ENCODE measurements at regions not wholly inside any gene's neighbourhood (a gene's known extent, or its start where the extent isn't known, plus 50 kb on each side); places are given as distances from the start of the nearest gene placed in this dataset.
"Not testable (repeated sequence)": the region's sequence is repeated elsewhere in the genome, so short reads cannot be mapped to it uniquely, and the experiment has no call there.

DNA sequence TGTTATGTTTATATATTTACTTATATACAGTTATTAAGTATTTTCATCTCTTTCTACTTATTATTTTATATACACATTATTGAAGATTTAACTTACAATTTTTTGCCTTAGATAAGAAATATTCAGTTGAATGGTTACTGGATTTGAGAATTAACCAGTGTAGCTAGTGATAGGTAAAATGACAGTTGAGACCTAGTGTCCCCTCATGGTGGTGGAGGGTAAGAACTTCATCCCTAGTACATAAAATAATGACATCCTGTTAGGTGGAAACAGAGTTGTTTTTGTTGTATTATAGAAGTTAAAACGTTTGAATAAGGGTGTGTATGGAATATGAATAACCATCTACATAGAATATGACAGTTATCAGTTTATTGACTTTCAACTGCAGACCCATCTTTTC, 1152.4 kb upstream of the ALCAM start:
- H3K4me3 ChIP-seq, result no peak overlapping the region
- H3K27me3 ChIP-seq, result no peaks in the 10 kb centered on the region
- H3K9me3 ChIP-seq, result no peaks in the 10 kb centered on the region
- intact Hi-C loops (cut with DNase I), result no loop called here
- H3K27ac ChIP-seq, result no peak overlapping the region
- DNase-seq (no peak), ATAC-seq (no peak)
- no peaks in the 10 kb centered on the region for H3K4me1 ChIP-seq
- TF ChIP-seq POLR2A (IDR thresholded peaks at IDR 0.05), result no peak
- TF ChIP-seq, protein P1, sequence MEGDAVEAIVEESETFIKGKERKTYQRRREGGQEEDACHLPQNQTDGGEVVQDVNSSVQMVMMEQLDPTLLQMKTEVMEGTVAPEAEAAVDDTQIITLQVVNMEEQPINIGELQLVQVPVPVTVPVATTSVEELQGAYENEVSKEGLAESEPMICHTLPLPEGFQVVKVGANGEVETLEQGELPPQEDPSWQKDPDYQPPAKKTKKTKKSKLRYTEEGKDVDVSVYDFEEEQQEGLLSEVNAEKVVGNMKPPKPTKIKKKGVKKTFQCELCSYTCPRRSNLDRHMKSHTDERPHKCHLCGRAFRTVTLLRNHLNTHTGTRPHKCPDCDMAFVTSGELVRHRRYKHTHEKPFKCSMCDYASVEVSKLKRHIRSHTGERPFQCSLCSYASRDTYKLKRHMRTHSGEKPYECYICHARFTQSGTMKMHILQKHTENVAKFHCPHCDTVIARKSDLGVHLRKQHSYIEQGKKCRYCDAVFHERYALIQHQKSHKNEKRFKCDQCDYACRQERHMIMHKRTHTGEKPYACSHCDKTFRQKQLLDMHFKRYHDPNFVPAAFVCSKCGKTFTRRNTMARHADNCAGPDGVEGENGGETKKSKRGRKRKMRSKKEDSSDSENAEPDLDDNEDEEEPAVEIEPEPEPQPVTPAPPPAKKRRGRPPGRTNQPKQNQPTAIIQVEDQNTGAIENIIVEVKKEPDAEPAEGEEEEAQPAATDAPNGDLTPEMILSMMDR (IDR thresholded peaks at IDR 0.05), result no peak
- no peaks in the 10 kb centered on the region for H3K36me3 ChIP-seq
- 26 to 34% (median 29%) methylated on average over 1 of the region's 1 CpG for WGBS, 4 donors

DNA sequence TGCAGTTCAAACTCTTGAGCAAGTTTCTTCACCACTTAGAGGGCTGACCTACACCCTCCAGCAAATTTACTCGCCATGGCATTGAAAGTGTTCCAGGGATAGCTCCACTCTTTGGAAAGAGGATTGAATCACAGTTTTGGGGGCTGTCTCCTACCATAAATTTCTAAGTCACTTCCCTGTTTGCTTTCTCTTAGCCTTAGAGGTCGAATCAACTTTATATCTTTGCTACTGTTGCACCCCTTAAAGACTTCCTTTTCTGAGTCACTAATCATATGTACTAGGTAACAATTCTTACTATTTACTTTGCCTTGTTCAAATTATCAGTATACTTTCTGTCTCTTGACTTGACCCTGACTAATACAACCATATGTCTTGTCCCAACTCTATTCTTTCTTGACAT, 1151.8 kb upstream of the ALCAM start:
- intact Hi-C loops (cut with DNase I), result no loop called here
- H3K9me3 ChIP-seq, result no peaks in the 10 kb centered on the region
- H3K27ac ChIP-seq, result no peak overlapping the region
- H3K27me3 ChIP-seq, result no peaks in the 10 kb centered on the region
- no peak overlapping the region for H3K4me3 ChIP-seq
- H3K36me3 ChIP-seq, result no peaks in the 10 kb centered on the region
- WGBS, 4 donors, result 47 to 78% (median 58%) methylated on average over 2 of the region's 2 CpGs
- H3K4me1 ChIP-seq, result no peaks in the 10 kb centered on the region
- ATAC-seq, result no peak
- TF ChIP-seq POLR2A (IDR thresholded peaks at IDR 0.05), result no peak
- TF ChIP-seq, protein P1 (IDR thresholded peaks at IDR 0.05), result no peak
- DNase-seq, result no peak

DNA sequence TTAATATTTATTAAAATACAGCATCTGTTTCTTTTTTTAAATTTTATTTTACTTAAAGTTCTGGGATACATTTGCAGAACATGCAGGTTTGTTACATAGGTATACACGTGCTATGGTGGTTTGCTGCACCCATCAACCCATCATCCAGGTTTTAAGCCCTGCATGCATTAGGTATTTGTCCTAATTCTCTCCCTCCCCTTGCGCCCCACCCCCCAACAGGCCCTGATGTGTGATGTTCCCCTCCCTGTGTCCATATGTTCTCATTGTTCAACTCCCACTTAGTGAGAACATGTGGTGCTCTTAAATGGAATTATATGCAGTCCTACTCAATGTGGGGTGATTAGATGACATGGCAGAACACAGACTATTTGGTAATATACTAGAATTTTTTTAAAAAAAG, 1147.7 kb upstream of the ALCAM start:
- H3K4me1 ChIP-seq; H3K36me3 ChIP-seq; H3K27ac ChIP-seq; H3K27me3 ChIP-seq; DNase-seq; intact Hi-C loops (cut with DNase I); H3K4me3 ChIP-seq; ATAC-seq: not testable (repeated sequence)
- WGBS, 4 donors, result 82 to 90% (median 86%) methylated on average over 2 of the region's 2 CpGs
- H3K9me3 ChIP-seq, result peaks cover 0 to 20% (median 0%) of the 10 kb centered on the region in 12 donors

DNA sequence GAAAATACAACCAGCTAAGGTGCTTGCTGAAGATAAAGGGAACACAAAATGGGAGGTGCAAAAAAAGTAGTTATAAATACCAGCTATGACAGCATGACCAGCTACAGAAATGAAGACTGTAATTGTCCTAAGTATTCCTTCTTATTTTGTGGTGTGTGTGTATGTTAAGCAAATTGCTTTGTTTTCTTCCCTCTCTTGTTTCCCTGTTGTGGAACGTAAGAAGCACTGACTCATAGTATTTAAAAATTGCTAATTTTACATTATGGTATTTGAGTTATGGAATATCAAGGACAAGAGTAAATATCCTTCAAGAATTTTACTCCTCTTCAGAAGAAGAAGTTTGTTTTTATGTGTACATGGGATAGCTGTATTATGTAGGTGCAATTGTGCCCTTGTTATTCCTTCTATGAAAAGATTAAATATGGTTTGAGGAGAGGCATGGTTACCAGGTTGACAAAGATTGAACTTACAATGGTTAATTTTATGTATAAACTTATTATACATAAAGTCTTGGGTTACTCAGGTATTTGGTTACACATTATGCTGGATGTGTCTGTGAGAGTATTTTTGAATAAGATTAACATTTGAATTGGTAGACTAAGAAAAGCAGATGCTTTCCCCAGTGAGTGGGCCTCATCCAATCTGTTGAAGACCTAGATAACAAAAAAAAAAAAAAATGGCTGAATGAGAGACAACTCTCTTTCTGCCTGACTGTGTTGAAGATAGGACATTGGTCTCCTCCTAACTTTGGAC, 1132.1 kb upstream of the ALCAM start:
- H3K27ac ChIP-seq, result no peak overlapping the region
- no peak for ATAC-seq
- no peaks in the 10 kb centered on the region for H3K27me3 ChIP-seq
- no peaks in the 10 kb centered on the region for H3K36me3 ChIP-seq
- no peaks in the 10 kb centered on the region for H3K9me3 ChIP-seq
- intact Hi-C loops (cut with DNase I), result no loop called here
- no peak overlapping the region for H3K4me3 ChIP-seq
- no peaks in the 10 kb centered on the region for H3K4me1 ChIP-seq
- DNase-seq, result no peak
- TF ChIP-seq, protein P1 (IDR thresholded peaks at IDR 0.05), result no peak
- no peak for TF ChIP-seq POLR2A (IDR thresholded peaks at IDR 0.05)
- 88 to 92% (median 89%) methylated on average over 1 of the region's 1 CpG for WGBS, 4 donors
